Stimulated activated naive CD4-positive, alpha-beta T cell treated with Interleukin-2 at 50 U/mL for 16 hours (primary cell): ENCODE measurements at regions not wholly inside any gene's neighbourhood (a gene's known extent, or its start where the extent isn't known, plus 50 kb on each side); places are given as distances from the start of the nearest gene placed in this dataset.
A peak's percentile ranks its signal among the peaks of the same experiment; 100 is the strongest.
"Not testable (repeated sequence)": the region's sequence is repeated elsewhere in the genome, so short reads cannot be mapped to it uniquely, and the experiment has no call there.

ENCODE experiments used
- DNase-seq: peaks from one replicate; lab custom pipeline; 2025; lab: John Stamatoyannopoulos, UW

GRCh38 chr2:195356920-195357440 is 300.0 kb upstream of the SLC39A10 start:
- no peak for DNase-seq

- DNase-seq, result no peak
Observed at GRCh38 chr2:195356026-195356425, 301.0 kb upstream of the SLC39A10 start.

GRCh38 chr2:195352581-195352980 is 304.4 kb upstream of the SLC39A10 start:
- no peak for DNase-seq

- no peak for DNase-seq
Observed at GRCh38 chr2:195343942-195344530, 313.0 kb upstream of the SLC39A10 start.

GRCh38 chr2:195343540-195343939 is 313.5 kb upstream of the SLC39A10 start:
- no peak for DNase-seq

GRCh38 chr2:195342061-195342460 is 315.0 kb upstream of the SLC39A10 start:
- no peak for DNase-seq

GRCh38 chr2:195338856-195339255 is 318.2 kb upstream of the SLC39A10 start:
- DNase-seq, result no peak

GRCh38 chr2:195337597-195337996 is 319.4 kb upstream of the SLC39A10 start:
- DNase-seq, result no peak

- DNase-seq, result no peak
Observed at GRCh38 chr2:195333869-195334268, 323.2 kb upstream of the SLC39A10 start.

GRCh38 chr2:195331966-195332365 is 325.1 kb upstream of the SLC39A10 start:
- DNase-seq, result no peak

- no peak for DNase-seq
Observed at GRCh38 chr2:195331129-195331528, 325.9 kb upstream of the SLC39A10 start.

- DNase-seq, result no peak
Observed at GRCh38 chr2:195330513-195330956, 326.5 kb upstream of the SLC39A10 start.

GRCh38 chr2:195329784-195330183 is 327.2 kb upstream of the SLC39A10 start:
- not testable (repeated sequence) for DNase-seq

- no peak for DNase-seq
Observed at GRCh38 chr2:195326537-195326936, 330.5 kb upstream of the SLC39A10 start.

- no peak for DNase-seq
Observed at GRCh38 chr2:195322324-195322723, 334.7 kb upstream of the SLC39A10 start.

GRCh38 chr2:195320413-195320973 is 336.5 kb upstream of the SLC39A10 start:
- DNase-seq, result no peak

GRCh38 chr2:195319548-195320412 is 337.2 kb upstream of the SLC39A10 start:
- DNase-seq, result no peak

- no peak for DNase-seq
Observed at GRCh38 chr2:195319112-195319460, 337.9 kb upstream of the SLC39A10 start.

- peak; percentile 9 for DNase-seq
Observed at GRCh38 chr2:195318440-195319111, 338.4 kb upstream of the SLC39A10 start.

- no peak for DNase-seq
Observed at GRCh38 chr2:195317550-195317949, 339.5 kb upstream of the SLC39A10 start.

- DNase-seq, result no peak
Observed at GRCh38 chr2:195316486-195316885, 340.5 kb upstream of the SLC39A10 start.

- no peak for DNase-seq
Observed at GRCh38 chr2:195313962-195314361, 343.1 kb upstream of the SLC39A10 start.
